ENCODE measurements at regions not wholly inside any gene's neighbourhood (a gene's known extent, or its start where the extent isn't known, plus 50 kb on each side); places are given as distances from the start of the nearest gene placed in this dataset.

- DNase-seq (ENCODE audit: low read depth, low spot score): no peak
Measured at GRCh38 chr11:131232261-131232660, 138.2 kb upstream of the NTM start.

- DNase-seq (ENCODE audit: low read depth, low spot score): no peak
Measured at GRCh38 chr11:131234221-131234620, 136.2 kb upstream of the NTM start.

GRCh38 chr11:131235328-131236298 lies 134.8 kb upstream of the NTM start:
- DNase-seq (ENCODE audit: low read depth, low spot score): no peak

GRCh38 chr11:131240421-131240820 lies 130.0 kb upstream of the NTM start:
- no peak for DNase-seq (ENCODE audit: low read depth, low spot score)

GRCh38 chr11:131242476-131243000 lies 127.9 kb upstream of the NTM start:
- no peak for DNase-seq (ENCODE audit: low read depth, low spot score)

GRCh38 chr11:131246156-131246555 lies 124.3 kb upstream of the NTM start:
- DNase-seq (ENCODE audit: low read depth, low spot score): no peak

GRCh38 chr11:131246663-131247062 lies 123.8 kb upstream of the NTM start:
- peak; percentile 64 for DNase-seq (ENCODE audit: low read depth, low spot score)

- DNase-seq (ENCODE audit: low read depth, low spot score): no peak
Measured at GRCh38 chr11:131248588-131248987, 121.8 kb upstream of the NTM start.

- DNase-seq (ENCODE audit: low read depth, low spot score): peak; percentile 74
Measured at GRCh38 chr11:131253142-131253655, 117.2 kb upstream of the NTM start.

- peak; percentile 42 for DNase-seq (ENCODE audit: low read depth, low spot score)
Measured at GRCh38 chr11:131253656-131254151, 116.7 kb upstream of the NTM start.

GRCh38 chr11:131254254-131254653 lies 116.2 kb upstream of the NTM start:
- peak; percentile 67 for DNase-seq (ENCODE audit: low read depth, low spot score)

- no peak for DNase-seq (ENCODE audit: low read depth, low spot score)
Measured at GRCh38 chr11:131274233-131274632, 96.2 kb upstream of the NTM start.

GRCh38 chr11:131275580-131275979 lies 94.8 kb upstream of the NTM start:
- no peak for DNase-seq (ENCODE audit: low read depth, low spot score)

GRCh38 chr11:131278472-131278871 lies 91.9 kb upstream of the NTM start:
- DNase-seq (ENCODE audit: low read depth, low spot score): no peak

- DNase-seq (ENCODE audit: low read depth, low spot score): no peak
Measured at GRCh38 chr11:131279654-131280384, 90.6 kb upstream of the NTM start.

- DNase-seq (ENCODE audit: low read depth, low spot score): no peak
Measured at GRCh38 chr11:131281316-131281715, 89.1 kb upstream of the NTM start.

- DNase-seq (ENCODE audit: low read depth, low spot score): no peak
Measured at GRCh38 chr11:131284041-131284440, 86.4 kb upstream of the NTM start.

- no peak for DNase-seq (ENCODE audit: low read depth, low spot score)
Measured at GRCh38 chr11:131288521-131289091, 81.8 kb upstream of the NTM start.

- no peak for DNase-seq (ENCODE audit: low read depth, low spot score)
Measured at GRCh38 chr11:131290185-131290584, 80.2 kb upstream of the NTM start.

GRCh38 chr11:131295986-131296385 lies 74.4 kb upstream of the NTM start:
- no peak for DNase-seq (ENCODE audit: low read depth, low spot score)

GRCh38 chr11:131297441-131297840 lies 73.0 kb upstream of the NTM start:
- DNase-seq (ENCODE audit: low read depth, low spot score): no peak

Measured in iPS DF 19.7 (cell line).